Dermis blood vessel endothelial cell (primary cell): ENCODE measurements at regions not wholly inside any gene's neighbourhood (a gene's known extent, or its start where the extent isn't known, plus 50 kb on each side); places are given as distances from the start of the nearest gene placed in this dataset.
A peak's percentile ranks its signal among the peaks of the same experiment; 100 is the strongest.

Experiments used
- DNase-seq: peaks from one replicate; pipeline ENCODE4 v3.0.0; 2010

DNA sequence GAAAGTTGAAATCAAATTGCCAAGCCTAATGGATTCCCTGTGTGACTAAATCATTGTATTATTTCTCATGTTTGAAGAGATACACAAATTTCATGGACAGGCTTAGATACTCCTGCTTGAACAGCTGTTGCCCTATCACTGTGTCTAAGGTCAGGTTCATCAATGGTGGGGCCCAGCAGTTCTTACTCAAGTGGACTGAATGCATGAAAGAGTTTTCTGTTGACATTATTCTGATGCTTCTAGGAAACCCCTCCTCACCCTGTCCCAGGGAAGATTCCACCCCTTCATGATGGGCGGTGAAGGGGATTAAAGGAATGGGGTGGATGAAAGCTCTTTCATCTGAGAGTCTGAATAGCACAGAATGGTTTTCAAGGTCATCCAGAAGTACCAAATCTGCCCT is 148.8 kb downstream of the INO80D start:
- no peak for DNase-seq

DNA sequence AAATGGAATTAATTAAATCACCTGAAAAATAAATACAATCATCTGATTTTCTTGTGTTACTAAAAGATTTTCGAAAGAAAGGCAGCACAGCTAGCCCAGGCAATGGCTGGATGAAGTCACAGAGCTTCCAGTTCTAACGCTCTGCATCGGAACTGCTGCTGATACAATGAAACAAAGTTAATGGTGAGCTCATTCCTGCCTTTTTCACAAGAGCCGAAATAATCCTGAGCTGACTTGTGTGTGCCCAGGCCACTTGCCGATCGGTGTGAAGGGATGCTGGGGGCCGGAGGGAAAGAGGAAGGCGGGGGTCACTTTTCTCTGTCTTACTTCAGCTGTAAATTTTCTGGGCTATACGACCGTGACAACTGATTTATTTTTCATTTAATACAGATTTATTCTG is 149.5 kb downstream of the INO80D start:
- no peak for DNase-seq

DNA sequence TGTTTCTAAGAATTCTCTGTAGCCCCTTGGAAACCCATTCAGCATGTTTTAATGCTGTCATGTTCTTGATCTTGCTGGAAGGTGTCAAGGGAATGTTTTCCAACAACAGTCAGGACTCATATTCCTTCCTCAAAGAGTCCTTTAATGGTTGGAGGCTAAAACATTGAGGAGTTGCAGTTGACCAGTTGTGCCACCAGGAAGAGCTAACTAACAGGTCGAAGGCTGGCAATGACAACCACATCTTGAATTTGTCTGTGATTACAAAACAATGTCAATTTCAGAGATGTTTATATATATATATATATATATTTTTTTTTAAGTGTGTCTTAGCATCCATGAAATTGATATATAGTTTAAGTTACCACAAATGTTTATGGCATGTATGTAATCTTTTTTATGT is 151.5 kb downstream of the INO80D start:
- peak; percentile 49 for DNase-seq

DNA sequence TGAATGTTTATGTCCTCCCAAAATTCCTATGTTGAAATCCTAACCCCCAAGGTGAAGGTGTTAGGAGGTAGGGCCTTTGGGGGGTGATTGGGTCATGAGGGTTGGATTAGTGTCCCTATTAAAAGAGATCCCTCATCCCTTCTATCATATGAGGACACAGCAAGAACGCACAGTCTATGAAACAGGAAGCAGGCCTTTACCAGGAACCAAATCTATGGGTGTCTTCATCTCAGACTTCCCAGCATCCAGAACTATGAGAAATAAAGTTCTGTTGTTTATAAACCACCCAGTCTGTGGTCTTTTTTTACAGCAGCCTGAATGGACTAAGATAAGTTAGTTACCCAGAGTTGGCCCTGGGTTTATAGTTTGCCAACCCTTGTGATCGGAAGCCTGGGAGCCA is 153.1 kb downstream of the INO80D start:
- no peak for DNase-seq

DNA sequence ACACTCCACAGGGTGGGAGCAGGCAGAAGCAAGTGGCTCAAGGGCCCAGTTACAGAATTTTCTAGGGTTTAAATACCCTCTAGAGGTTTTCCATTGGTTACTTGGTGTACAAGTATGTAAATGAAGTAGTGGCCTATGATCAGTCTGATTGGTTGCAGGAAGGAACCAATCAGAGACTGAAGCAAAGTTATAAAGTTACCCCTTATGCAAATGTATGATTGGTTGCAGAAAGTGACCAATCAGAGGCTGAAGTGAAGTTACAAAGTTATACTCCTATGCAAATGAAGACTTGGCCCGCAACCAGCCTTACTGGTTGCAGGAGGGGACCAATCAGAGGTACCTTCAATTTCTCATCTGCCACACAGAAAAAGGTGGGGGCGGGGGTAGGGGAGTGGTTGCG is 154.6 kb downstream of the INO80D start:
- peak; percentile 36 for DNase-seq

DNA sequence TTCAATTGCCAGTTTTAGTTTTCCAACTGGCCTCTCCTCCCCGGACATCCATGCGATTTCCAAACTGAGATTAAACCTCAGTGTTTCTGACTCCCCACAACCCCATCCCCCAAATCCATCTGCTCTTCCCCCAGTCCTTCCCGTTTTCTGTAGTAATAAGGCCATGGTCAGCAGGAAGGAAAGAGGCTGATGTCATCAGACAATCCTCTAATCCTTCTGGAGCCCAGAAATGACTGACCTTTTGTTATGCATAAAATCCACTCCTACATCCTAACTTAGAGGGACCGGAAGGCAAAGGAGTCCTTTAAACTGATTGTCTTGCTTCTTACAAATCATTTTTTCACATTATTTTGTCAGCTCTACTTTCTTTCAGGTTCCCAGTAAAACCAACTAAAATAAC is 155.8 kb downstream of the INO80D start:
- DNase-seq, result peak; percentile 87

DNA sequence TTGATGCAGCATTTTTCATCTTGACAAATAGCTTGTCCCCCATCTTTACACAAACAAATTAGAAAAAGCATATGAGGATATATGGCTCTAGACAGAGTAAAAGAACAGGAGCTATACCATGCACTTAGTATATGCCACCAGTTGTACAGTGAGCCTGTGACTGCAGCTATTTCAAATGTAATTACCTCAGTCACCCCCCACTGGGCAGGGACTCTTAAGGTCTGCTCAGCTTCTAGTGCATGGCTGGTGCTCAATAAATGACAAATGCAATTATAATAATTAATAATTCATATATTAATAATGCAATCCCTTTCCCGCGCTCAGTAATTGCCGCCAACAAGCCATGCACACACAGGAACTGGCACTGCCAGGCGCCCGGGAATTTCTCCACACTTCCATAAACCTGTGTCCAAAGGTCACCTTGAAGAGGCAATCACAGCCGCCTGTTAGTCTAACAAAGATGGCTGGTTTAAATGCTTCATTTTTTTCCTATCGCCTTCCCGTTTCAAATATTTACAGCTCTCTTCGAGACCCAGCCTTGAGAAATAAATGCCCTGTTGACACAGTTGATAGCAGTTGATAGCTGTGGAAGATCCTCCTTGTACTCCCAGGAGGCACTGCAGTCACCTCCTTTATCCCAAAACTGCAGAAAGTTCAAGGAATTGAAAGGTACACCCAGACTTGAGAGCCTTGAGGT is 156.6 kb downstream of the INO80D start:
- DNase-seq, result no peak

DNA sequence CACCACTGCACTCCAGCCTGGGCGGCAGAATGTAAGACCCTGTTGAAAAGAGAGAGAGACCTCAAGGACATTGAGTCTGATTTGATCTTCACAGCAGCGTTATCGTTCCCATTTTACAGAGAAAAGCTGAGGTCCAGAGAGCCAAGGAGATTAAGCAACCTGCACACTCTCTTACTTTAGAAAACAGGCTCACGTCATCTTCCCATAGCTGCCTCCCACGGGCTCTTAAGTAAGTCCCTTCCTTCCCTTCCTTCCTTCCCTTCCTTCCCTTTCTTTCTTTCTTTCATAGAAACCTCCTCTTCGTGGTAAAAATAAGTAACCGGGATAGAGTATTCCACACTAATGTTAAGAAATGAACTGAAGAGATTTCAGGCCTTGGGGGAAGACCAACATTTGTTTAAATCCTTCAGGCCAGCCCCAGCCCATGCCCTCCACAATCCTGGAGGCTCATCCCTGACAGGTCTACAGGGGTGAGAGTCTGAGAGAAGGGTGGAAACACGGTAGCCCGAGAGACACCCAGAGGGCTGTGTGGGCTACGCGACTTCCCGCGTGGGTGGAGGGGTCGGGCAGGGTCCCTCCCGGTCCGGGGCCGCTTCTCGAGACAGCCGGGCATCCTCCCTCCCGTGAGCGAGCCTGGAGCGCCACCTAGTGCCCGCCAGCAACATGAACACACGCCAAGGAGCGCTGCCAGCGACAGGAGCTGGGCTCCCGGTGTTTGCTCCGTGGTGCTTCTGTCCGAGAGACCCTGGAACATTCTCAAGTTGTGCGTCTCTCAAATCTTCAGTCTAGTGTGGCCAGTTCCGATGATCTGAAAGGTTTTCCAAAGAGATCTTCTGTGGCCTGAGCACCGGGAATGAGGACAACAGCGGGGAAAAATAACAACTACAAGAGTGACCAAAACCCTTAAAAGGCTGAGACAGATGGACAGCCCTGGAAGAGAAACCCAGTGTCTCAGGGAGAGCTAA is 160.3 kb downstream of the INO80D start:
- peak; percentile 87 for DNase-seq

DNA sequence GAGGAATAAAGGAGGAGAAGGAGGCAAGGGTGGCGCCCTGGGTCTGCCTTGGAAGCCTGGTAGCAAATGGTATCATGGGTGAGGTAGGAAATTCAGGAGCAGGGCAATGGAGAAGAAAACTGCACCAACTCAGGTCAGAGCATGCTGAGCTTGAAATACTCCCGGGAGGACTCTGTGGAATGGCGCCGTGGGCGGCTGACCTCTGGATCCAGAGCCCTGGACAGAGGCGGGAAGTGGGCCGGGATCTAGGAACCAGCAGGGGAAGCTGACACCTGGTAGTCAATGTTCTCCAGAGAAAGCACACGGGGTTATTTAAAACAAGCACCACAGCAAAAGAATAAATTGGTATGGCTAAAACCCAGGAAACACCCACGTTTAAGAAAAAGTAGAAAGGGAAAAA is 161.3 kb downstream of the INO80D start:
- no peak for DNase-seq

DNA sequence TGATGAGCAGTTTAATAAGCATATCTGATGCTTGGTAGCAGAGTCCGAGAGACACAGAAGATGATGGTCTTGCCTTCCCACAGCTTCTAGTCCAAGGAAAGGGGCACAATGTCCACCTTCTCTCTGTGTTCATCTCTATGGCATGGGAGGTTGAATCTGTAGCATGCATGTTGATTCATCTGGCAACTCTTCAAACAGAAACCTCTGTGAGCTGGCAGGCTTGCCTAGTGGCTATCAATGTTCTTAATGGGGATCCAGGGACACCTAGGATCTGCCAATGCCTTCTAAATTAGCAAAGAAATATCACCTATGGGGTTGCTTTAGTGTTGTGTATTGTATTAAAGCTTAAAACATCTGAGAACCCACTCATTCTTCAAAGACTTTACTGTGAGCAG is 170.8 kb downstream of the INO80D start:
- DNase-seq, result no peak

DNA sequence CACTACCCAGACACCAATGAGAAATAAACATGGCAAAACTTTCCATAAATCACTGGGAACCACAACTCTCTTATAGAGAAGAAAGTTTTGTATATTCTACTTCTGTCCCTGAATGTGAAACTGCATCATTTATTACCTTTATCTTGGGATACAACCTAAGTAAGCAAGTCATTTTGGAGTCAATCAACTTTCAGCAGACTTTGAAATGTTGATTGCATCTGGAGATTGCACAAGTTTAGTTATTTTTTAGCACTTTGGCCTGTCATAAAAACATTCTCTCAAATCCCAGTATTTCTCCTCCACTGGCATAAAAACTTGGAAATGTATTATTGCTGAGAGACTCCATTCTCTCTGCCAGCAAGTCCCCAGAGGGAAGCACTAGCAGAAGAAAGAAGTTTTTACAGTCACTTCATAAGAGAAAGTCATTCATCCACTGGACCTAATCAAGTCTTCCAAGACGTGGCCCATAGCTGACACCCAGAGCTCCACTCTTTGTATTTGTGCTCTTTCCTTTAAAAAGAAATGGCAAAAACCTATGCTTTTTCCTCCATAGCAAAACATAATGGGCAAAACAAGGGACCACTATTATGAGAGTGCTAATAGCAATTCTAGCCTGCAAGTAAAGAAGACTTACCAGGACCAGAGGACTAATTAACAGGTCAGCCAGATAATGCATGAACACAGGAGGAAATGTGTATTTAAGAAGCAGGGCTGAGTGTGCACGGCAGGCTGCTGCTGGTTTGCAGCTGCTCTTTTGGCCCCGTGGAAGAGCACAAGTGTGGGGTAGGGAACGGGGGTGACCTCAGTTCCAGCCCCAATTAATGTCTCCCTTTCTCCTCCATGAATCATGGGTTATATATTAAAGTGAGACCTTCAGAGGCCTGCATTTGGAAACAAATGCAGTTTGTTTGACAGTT is 171.5 kb downstream of the INO80D start:
- no peak for DNase-seq

DNA sequence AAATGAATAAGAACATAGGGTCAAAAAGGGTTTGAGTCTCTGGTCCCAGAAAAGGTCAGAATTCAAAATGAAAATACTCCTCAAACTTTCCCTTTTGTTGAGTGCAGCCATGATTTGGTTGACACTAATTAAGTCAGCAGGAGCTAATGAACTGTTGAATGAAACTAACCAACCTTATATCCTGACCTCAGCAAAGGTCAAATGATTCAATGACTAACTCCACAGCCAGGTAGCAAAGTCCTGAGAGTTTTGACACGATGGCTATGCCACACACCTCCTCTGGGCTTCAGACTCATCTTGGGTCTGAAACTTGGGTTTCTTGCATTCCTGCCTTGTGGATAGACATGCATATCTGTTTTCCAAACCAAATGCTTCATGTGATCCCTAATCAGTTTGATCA is 172.3 kb downstream of the INO80D start:
- DNase-seq, result no peak

DNA sequence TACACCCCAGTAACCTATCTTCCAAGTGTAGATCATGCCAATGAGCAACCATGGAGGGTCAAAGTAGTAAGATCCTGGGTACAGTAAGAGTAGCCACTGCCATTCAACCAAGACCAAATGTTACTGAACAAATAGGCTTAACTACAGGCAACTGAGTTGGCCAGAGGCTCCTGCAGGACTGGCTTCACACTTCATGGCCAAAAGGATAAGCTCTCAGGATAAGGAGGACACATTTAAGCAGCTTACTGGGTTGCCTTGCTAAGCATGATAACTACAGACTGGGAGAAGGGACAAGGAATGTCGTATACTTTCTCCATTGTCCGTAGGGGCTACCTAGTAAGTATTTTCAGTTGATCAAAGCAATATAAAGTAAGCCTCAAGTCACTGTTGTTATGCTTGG is 174.7 kb downstream of the INO80D start:
- DNase-seq, result no peak

DNA sequence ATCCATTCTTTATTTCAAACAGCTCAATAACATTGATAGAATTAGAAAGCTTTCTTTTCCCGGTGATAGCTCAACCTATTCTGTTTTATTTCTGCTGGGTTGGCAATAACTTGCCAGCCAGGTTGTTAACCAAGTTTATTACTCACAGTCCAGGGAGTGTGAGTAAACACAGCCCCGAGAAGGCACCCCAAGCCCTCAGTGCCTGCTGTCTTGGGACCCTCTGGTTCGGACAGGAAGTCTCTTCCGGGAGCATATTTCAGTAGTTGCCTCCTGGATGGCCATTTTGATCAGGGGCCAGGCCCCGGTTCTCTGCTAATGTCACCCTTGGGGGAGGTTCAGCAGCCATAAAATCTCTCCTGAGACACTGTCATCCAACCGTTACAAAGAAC is 176.8 kb downstream of the INO80D start:
- DNase-seq, result no peak

DNA sequence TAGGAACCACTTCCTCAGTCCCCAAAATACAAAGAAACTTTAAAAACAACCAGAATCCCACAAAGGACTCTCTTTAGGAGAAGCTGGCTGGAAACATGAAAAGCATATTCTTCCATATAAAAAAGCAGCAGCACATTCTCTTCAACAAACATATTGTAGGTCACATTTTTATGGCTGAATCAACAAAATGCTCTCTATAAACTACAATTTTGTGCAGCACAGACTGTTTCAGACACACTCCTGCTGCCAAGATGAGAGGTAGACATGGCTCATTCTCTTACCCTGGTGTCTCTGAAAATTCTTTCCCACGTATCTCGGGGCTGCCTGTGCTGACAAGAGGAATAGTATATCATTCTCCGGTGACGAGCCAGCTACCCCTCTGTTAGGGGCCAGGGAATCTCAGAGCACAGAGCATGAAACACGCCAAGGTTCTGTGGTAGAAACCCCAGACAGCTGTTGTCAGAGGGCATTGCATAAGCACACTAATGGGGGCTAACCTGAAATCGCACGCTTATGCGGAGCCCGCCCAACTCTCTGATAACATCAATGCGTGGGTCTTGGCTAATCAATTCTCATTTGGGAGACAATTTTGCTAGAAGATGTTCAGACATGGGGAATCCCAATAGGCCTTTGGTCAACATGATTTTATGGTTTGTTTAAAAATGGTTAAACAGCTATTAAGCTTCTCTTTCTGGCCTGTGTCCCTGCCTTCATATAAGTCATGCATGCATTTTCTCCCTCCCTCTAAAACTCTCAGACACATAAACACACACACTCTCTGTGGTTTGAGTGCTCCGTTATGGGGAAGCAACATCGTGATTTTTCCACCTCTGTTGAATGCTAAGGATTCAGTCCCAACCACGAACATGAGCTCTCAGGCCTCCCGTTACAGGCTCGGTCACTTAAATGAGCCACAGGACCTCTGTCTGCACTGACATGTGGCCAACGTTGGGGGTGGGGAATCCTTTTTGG is 177.5 kb downstream of the INO80D start:
- no peak for DNase-seq

DNA sequence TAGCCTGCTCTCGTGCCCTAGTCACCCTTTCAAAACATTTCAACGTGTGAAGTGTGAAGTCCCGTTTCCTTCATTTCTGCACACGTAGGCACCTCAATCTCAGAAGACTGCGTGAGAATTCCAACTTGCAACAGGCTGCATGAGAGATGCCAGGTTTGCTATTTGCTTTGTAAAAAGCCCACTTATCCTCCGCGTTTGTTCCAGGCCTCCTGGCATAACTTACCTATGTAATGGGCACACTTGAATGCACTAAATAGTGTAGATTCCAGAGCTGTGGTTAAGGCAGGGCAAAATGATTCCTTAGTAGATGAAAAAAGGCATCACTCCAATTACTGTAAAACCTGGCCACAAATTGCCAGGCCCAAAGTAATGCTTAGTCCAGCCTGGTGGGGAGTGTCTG is 179.6 kb downstream of the INO80D start:
- no peak for DNase-seq

DNA sequence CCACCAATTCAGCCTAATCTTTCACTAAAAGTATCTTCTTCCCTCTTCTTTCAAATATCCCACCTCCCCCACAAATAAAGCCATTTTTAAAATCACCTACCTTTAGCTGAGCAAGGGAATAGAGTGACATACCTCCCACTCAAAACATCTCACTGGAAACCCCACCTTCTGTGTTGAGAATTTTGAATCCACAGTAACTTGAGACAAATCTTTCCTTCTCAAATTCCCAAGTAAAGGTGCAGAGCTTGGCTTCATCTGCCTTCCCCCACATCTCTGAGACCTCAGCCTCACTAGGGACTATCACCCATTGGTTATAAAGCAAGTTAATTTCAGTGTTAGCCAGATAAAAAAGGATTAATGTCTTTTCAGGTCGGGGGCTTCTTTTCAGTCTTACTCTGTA is 180.4 kb downstream of the INO80D start:
- no peak for DNase-seq

DNA sequence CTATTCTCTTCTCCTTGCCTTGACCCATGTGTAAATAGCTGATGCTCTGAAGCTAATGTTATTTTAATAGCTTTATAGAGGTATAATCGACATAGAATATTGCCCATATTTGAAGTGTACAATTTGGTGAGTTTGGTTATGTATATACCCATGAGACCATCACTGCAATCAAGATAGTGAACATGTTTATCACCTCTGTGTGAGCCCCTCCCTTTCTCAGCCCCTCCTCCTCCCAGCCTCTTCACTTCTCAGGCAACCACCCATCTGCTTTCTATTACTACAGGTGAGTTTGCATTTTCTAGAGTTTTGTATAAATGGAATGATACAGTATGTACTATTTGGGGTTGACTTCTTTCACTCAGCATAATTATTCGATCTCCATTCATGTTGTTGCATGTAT is 181.1 kb downstream of the INO80D start:
- no peak for DNase-seq

DNA sequence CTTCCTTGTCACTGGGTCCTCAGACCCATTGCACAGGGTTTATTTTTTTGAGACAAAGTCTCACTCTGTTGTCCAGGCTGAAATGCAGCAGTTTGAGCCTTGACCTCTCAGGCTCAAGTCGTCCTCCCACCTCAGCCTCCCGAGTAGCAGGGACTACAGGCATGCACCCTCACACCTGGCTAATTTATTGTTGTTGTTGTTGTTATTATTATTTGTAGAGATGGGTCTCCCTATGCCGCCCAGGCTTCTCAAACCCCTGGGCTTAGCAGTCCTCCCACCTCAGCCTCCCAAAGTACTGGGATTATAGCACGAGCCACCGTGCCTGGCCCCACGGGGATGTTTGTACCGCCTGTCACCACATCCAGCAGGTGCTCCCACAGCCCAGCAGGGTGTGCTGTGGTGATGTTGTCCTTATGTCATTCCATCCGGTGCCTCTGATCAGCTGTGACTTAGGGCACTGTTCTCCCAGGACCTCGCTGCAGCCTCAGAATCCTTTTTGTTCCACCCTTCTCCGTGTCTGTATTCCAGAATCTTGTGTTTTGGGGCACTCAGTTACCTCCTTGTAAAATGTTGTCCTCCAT is 182.3 kb downstream of the INO80D start:
- DNase-seq, result peak; percentile 71

DNA sequence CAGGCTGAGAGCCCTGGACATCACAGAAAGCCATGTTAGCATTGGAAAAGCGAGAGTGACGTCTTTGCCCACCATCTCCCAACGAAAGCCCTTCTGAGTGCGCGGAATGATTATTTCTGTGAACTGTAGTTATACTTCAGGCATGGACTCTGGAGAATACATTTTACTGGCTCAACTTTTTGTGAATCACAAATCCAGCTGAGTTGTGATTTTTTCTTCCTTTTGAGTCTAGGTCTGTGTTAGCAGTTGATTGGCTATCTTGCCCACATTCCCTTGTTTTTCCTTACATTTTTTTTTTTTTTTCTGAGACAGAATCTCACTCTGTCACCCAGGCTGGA is 183.1 kb downstream of the INO80D start:
- DNase-seq, result no peak

DNA sequence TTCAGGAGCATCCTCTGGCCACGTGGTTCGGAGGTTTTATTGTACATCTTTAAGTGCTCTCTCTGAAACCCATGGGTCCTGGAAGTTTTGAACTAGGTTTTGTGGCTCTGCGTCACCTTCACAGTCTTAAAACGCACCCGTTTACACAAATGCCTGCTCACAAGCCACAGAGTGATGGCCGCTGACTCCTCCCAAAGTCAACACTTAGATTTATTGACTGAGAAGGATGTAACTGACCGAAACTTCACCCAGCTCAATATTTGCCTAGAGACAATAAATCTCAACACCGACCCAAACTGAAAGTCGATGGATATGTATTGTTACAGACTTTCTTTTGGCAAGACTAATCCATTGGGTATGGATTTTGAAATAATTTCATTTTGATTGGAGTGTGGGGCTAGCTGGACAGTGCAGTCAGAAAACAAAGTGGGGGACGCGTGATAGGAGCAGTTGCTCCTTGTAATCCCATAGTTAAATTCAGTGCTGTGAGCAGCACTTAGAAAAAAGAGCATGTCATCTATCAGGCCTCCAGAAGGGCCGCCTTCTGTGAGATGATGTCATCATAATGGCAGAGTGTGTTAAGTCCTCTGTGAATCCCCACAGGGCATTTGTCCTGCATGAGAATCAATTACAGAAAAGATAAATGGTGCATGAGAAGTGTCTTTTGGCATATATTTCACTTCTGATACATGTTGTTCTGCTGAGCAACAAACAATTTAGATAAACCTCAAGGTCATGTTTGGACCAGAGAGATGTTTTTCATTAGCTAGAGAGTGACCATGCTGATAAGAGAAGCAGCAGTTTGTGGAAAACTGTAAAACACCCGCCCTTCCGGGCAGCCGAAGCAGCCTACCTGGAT is 183.7 kb downstream of the INO80D start:
- DNase-seq, result peak; percentile 8
